ENCODE measurements at regions not wholly inside any gene's neighbourhood (a gene's known extent, or its start where the extent isn't known, plus 50 kb on each side); places are given as distances from the start of the nearest gene placed in this dataset.

- H4K20me1 ChIP-seq (ENCODE audit: insufficient read depth, low read length), result no peaks in the 10 kb centered on the region
- H3K4me2 ChIP-seq (ENCODE audit: low read length), result no peak overlapping the region
- H3K27me3 ChIP-seq (ENCODE audit: insufficient read depth, low read length), result no peaks in the 10 kb centered on the region
- TF ChIP-seq CTCF (IDR thresholded peaks at IDR 0.05; ENCODE audit: low read length) (no peak), EZH2 (IDR thresholded peaks at IDR 0.05; ENCODE audit: borderline replicate concordance, low read length) (no peak)
- no peak overlapping the region for H3K27ac ChIP-seq (ENCODE audit: low read depth, low read length, poor library complexity, severe bottlenecking)
- H3K9me2 ChIP-seq (ENCODE audit: low read depth, low read length), result no peaks in the 10 kb centered on the region
- no peaks in the 10 kb centered on the region for H3F3A ChIP-seq (ENCODE audit: insufficient read depth, low read length)
- no peaks in the 10 kb centered on the region for H3K9me3 ChIP-seq (ENCODE audit: low read length)
- H3K36me3 ChIP-seq (ENCODE audit: insufficient read depth, low read length), result no peaks in the 10 kb centered on the region
- no peak overlapping the region for H3K9ac ChIP-seq (ENCODE audit: low read length)
- H3K4me3 ChIP-seq (ENCODE audit: low read depth, low read length, poor library complexity, severe bottlenecking), result no peak overlapping the region
- H3K79me2 ChIP-seq (ENCODE audit: insufficient read depth, low read length), result no peaks in the 10 kb centered on the region
- H2AFZ ChIP-seq (ENCODE audit: low read length), result no peak overlapping the region
- H3K4me1 ChIP-seq (ENCODE audit: insufficient read depth, low read length, severe bottlenecking), result no peaks in the 10 kb centered on the region
Observed at GRCh38 chr10:9733766-9734165, 1283.9 kb upstream of the CELF2 start.

GRCh38 chr10:9734218-9734617 lies 1283.5 kb upstream of the CELF2 start:
- Histone ChIP-seq H3K9me3 (ENCODE audit: low read length) (no peaks in the 10 kb centered on the region), H3K79me2 (ENCODE audit: insufficient read depth, low read length) (no peaks in the 10 kb centered on the region), H3K9ac (ENCODE audit: low read length) (no peak overlapping the region), H2AFZ (ENCODE audit: low read length) (no peak overlapping the region), H3K27ac (ENCODE audit: low read depth, low read length, poor library complexity, severe bottlenecking) (no peak overlapping the region), H3K4me2 (ENCODE audit: low read length) (no peak overlapping the region), H3K4me1 (ENCODE audit: insufficient read depth, low read length, severe bottlenecking) (no peaks in the 10 kb centered on the region), H3K36me3 (ENCODE audit: insufficient read depth, low read length) (no peaks in the 10 kb centered on the region), H3K4me3 (ENCODE audit: low read depth, low read length, poor library complexity, severe bottlenecking) (no peak overlapping the region), H3K27me3 (ENCODE audit: insufficient read depth, low read length) (no peaks in the 10 kb centered on the region), H3K9me2 (ENCODE audit: low read depth, low read length) (no peaks in the 10 kb centered on the region), H3F3A (ENCODE audit: insufficient read depth, low read length) (no peaks in the 10 kb centered on the region), H4K20me1 (ENCODE audit: insufficient read depth, low read length) (no peaks in the 10 kb centered on the region)
- TF ChIP-seq EZH2 (IDR thresholded peaks at IDR 0.05; ENCODE audit: borderline replicate concordance, low read length) (no peak), CTCF (IDR thresholded peaks at IDR 0.05; ENCODE audit: low read length) (no peak)

- H3K36me3 ChIP-seq (ENCODE audit: insufficient read depth, low read length), result no peaks in the 10 kb centered on the region
- no peaks in the 10 kb centered on the region for H4K20me1 ChIP-seq (ENCODE audit: insufficient read depth, low read length)
- H3K9me2 ChIP-seq (ENCODE audit: low read depth, low read length), result no peaks in the 10 kb centered on the region
- H3K9ac ChIP-seq (ENCODE audit: low read length), result no peak overlapping the region
- H3K79me2 ChIP-seq (ENCODE audit: insufficient read depth, low read length), result no peaks in the 10 kb centered on the region
- H3K4me3 ChIP-seq (ENCODE audit: low read depth, low read length, poor library complexity, severe bottlenecking), result no peak overlapping the region
- no peak overlapping the region for H3K27ac ChIP-seq (ENCODE audit: low read depth, low read length, poor library complexity, severe bottlenecking)
- TF ChIP-seq CTCF (IDR thresholded peaks at IDR 0.05; ENCODE audit: low read length) (no peak), EZH2 (IDR thresholded peaks at IDR 0.05; ENCODE audit: borderline replicate concordance, low read length) (no peak)
- no peaks in the 10 kb centered on the region for H3K9me3 ChIP-seq (ENCODE audit: low read length)
- H3K4me2 ChIP-seq (ENCODE audit: low read length), result no peak overlapping the region
- H3K27me3 ChIP-seq (ENCODE audit: insufficient read depth, low read length), result no peaks in the 10 kb centered on the region
- no peaks in the 10 kb centered on the region for H3K4me1 ChIP-seq (ENCODE audit: insufficient read depth, low read length, severe bottlenecking)
- H3F3A ChIP-seq (ENCODE audit: insufficient read depth, low read length), result no peaks in the 10 kb centered on the region
- no peak overlapping the region for H2AFZ ChIP-seq (ENCODE audit: low read length)
Observed at GRCh38 chr10:9735731-9736130, 1281.9 kb upstream of the CELF2 start.
